ENCODE measurements at regions not wholly inside any gene's neighbourhood (a gene's known extent, or its start where the extent isn't known, plus 50 kb on each side); places are given as distances from the start of the nearest gene placed in this dataset.

DNA sequence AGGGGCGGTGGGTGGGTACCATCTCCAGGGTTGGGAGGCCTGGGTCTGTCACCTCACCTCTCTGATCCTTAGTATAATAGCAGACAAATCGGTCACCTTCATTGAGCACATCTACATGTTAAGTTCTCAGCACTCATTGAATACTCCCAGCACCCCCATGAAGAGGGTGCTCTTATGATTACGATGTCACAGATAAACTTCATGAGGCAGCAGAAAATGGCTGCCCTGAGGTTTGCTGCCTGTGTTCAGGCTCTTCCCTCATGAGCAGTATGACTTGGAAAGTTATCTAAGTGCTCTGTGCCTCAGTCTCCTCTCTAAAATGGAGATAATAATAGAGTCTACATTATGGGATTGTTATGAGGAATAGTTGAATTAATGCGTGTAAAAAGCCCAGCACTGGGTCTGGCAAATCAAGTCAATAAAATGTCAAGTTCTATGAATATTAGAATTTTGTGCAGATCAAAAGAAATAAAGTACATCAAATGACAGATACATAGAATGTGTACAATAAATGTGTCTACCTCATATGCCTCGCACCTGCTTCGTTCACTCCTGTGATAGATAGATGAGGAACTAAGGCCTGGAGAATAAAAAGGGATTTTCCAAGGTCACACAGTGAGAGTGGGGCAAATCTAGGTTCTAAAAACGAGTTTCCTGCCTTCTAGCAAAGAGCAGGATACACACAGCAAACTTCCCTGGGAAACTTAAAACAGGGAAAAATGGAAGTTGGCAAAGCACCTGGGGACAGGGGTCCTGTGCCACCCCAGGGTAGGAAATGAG lies 142.2 kb upstream of the MRPS22 start:
- no peak for TF ChIP-seq GATA2 (IDR thresholded peaks at IDR 0.05; ENCODE audit: low read depth, low read length)
- TF ChIP-seq GATA3 (IDR thresholded peaks at IDR 0.05; ENCODE audit: low read depth, low read length), result no peak

DNA sequence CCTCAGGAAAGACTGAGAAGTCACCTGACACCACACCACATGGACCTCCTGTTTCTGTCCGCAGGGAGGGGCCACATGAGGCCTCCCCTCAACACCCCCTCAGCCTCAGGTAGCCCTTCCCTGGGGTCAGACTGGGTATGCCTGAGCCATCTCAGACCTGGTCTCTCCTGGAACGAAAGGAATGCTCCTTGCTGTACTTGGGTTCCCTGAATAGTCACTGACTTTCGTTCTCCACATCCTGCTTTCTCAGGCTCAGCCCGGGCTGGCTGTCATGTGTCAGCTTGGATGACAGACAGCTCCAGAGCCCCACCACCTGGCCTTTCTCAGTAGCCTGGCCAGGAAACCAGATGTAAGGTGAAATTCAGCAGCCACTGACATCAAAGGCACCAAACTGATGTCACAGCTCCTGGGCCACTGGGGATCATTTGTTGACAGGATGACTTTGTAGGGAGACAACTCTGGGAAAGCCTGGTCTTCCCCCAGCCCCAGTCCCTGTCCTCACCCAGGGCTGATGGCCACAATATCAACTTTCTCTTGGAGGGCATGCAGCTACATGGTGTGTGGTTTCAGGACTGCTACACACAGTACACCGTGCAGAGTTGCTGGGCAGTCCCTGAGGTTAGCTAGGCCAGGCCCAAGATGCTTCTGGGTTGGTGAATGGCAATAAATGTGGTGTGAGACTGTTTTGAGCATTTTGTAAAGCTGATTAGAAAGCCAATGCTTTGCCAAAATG lies 141.4 kb upstream of the MRPS22 start:
- TF ChIP-seq GATA2 (IDR thresholded peaks at IDR 0.05; ENCODE audit: low read depth, low read length) (no peak), GATA3 (IDR thresholded peaks at IDR 0.05; ENCODE audit: low read depth, low read length) (no peak)

DNA sequence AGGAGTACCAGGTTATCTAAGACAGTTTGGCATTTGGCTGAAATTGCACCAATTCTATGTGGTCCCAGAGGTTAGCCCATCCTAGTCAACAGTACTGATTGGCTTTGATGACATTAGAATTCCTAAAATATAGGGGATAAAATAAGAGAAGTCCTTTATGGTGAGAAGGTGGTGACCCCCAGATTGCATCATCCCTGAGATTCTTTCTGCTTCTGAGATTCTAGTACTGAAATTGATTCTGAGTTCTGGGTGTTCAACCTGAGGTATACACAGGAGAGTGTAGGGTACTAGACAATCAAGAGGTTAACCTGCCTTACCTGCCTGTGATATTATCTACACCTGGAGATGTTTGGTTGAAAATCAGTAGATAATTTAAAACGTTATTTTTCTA lies 140.9 kb upstream of the MRPS22 start:
- TF ChIP-seq GATA3 (IDR thresholded peaks at IDR 0.05; ENCODE audit: low read depth, low read length), result no peak

DNA sequence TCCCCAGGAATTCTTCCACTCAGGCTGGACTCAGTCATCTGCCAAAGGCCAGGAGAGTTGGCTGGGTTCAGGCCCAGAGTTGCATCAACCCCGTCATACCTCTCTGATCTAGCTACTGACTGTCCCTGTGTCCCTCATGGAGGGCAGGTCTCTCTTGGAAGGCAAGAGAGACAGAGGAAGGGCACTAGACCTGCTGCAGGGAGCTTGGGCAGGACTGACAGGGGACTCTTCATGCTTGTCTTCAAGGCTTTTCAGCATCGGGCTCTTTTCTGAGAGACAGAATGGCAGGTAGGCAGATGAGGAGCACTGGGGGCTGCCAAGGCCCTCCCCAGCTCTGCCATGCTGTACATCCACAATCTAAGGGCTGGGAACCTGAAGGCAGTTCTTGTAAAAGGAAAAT lies 140.1 kb upstream of the MRPS22 start:
- TF ChIP-seq GATA3 (IDR thresholded peaks at IDR 0.05; ENCODE audit: low read depth, low read length), result no peak
- no peak for TF ChIP-seq GATA2 (IDR thresholded peaks at IDR 0.05; ENCODE audit: low read depth, low read length)

DNA sequence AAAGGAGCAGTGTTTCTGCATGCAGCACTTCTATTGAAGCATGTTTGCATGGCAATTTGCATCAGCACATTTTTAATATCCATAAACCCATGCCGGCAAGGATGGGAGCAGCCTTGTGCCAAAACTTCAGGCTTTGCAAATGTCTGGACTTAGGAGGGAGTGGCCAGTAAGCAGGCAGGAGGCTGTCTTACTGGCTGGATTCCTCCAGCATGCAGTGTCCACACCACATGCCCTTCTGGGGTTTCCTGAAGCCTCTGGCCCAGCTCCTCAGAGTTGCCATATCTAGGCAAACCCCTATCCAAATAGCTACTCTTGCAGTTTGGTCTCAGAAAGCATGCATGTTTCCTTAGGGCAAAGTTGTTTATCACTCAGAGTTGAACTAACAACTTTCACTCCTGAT lies 139.1 kb upstream of the MRPS22 start:
- TF ChIP-seq GATA2 (IDR thresholded peaks at IDR 0.05; ENCODE audit: low read depth, low read length), result no peak
- no peak for TF ChIP-seq GATA3 (IDR thresholded peaks at IDR 0.05; ENCODE audit: low read depth, low read length)

DNA sequence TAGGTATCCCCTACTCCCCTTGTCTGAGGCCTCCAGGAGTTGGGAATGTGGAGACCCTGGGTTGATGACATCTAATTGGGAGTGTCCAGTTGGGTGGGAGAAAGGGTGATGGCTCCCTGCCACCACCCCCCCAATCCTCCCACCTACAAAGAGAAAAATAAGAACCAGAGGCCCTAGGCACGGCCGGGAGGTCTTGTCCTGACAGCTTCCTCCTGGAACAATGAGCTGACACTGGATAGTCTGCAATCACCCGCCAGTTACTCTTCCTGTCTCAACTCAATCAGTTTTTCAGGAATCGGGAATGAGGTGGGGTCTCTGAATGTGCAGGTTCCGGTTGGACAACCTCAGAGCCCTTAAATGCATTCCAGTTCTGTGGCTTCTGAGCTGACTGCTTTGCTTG lies 129.9 kb upstream of the MRPS22 start:
- TF ChIP-seq GATA2 (IDR thresholded peaks at IDR 0.05; ENCODE audit: low read depth, low read length) (no peak), GATA3 (IDR thresholded peaks at IDR 0.05; ENCODE audit: low read depth, low read length) (no peak)

DNA sequence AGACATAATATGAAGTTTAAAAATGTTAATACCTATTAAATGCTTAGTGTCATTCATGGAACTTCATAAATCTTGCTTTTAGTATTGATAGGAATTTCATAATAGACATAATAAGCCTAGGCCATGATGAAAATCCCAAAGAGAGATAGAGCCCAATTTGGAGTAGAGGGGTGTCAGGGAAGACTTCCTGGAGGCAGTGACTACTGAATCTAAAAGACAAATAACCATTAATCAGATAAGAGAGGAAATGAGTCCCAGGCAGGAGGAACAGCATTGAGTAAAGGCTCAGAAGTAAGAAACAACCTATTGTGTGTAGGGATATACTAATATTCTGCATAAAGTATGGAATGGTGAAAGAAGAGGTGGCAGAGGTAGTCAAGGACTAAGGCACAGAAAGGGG lies 126.9 kb upstream of the MRPS22 start:
- TF ChIP-seq GATA2 (IDR thresholded peaks at IDR 0.05; ENCODE audit: low read depth, low read length) (no peak), GATA3 (IDR thresholded peaks at IDR 0.05; ENCODE audit: low read depth, low read length) (no peak)

DNA sequence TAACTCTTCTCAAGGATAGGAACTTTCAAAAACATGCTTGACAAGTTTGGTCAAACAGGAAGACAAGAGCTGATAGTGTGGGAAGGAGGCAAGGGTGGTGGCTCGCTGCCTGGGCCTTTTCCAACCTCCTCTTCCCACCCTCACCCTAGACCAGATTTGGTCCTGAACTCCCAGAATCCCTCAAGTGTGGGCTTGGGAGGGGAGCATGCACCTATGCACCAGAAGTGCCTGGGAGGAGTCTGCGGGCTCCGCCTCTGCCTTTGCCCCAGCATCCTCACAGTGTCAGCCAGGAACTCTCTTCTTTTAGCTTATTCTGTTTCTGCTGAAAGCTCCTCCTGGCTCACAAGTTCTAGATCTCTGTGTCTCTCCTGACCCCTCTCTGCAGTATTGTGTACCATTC lies 126.2 kb upstream of the MRPS22 start:
- TF ChIP-seq GATA3 (IDR thresholded peaks at IDR 0.05; ENCODE audit: low read depth, low read length) (no peak), GATA2 (IDR thresholded peaks at IDR 0.05; ENCODE audit: low read depth, low read length) (no peak)

DNA sequence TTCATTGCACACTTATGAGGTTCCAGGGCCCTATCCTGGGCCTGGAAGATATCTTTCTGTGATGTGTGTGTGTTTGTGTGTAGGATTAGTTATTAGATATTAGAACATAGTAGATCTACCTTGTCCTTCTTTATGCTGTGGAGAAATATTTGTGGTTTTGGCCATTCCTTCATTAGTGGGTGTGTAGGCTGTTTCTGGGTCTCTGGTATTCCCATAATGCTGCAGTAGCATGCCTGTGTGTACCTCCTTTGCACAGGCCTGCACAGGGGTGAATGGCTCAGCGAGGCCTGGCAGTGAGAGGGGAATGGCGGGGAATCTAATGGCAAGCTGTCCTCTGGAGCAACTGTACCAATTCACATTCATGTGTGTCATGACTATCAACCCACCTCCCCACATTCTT lies 125.8 kb upstream of the MRPS22 start:
- TF ChIP-seq GATA2 (IDR thresholded peaks at IDR 0.05; ENCODE audit: low read depth, low read length) (no peak), GATA3 (IDR thresholded peaks at IDR 0.05; ENCODE audit: low read depth, low read length) (no peak)

DNA sequence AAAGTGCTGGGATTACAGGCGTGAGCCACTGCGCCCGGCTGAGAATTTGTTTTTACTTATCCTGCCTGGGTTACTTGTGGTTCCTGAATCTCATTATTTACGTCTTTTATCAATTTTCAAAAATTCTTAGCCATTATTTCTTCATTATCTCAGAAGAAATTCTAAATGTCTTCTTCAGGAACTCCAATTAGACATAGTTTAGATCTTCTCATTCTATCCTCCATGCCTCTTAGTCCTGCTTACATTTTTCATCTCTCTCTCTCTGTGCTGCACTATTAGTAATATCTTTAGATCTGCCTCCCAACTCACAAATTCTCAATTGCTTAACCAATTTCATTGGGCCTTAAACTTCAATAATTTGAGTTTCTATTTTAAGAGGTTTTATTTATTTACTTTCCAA lies 124.4 kb upstream of the MRPS22 start:
- TF ChIP-seq GATA2 (IDR thresholded peaks at IDR 0.05; ENCODE audit: low read depth, low read length) (no peak), GATA3 (IDR thresholded peaks at IDR 0.05; ENCODE audit: low read depth, low read length) (no peak)

DNA sequence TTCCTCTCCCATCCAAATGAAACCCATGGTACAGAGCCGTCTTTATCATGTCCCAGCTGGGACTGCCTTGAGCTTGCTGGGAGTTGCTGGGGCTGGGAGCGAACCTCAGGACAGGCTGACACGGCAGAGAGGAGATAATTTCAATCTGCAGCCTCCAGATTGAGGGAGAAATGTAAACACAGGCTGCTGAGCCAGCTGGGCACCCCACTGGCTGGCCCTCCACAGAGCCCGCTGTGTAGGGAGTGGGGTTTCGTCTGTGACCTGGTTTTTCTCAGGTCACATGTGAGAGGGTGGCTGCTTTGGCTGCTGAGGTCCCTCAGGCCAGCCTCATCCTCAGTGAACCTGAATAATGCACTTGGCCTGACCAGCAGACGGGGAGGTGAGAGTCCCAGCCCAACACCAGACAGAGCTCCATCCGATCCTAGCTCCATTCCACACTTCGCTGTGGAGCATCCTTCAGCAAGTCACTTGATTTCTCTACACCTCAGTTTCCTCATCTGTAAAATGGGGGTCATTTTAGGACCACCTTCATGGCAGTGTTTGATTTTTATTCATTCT lies 121.6 kb upstream of the MRPS22 start:
- TF ChIP-seq GATA3 (IDR thresholded peaks at IDR 0.05; ENCODE audit: low read depth, low read length) (no peak), GATA2 (IDR thresholded peaks at IDR 0.05; ENCODE audit: low read depth, low read length) (no peak)

DNA sequence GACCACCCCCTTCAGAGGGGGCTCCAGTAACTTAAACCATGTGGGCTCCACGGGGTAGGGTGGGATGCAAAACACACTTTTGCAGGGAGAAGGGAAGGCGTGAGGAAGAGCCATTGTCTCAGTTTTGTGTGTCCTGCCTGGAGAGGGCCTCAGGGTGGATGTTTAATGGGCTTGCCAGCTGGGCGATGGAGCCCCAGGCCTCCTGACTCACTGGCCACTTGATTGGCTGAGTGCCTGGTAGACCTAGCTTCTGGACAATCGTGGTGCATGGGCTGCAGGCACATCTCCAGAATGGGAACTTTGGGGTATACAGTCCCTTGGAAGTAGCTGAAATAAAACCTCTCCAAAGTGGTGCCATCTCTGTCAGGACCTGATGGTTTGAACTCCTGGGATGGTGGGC lies 118.3 kb upstream of the MRPS22 start:
- no peak for TF ChIP-seq GATA3 (IDR thresholded peaks at IDR 0.05; ENCODE audit: low read depth, low read length)

DNA sequence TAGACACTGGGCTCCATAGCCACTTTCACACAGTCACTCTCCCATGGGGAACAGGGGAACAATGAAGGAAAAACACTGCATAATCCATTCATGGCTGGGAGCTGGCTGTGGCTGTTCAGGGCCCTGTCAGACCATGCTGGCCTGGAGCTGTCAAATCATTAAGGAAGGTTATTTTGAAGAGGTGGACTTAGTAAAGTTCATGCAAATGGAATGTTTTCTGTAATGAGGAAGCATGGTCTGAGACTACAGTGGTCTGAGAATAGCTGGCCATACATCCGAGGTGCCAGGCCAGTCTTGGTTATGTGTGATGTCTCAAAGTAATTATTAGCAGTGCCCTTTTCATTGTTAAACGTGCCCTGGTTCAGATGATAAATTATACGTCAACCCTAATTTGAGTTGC lies 117.1 kb upstream of the MRPS22 start:
- TF ChIP-seq GATA2 (IDR thresholded peaks at IDR 0.05; ENCODE audit: low read depth, low read length), result no peak
- no peak for TF ChIP-seq GATA3 (IDR thresholded peaks at IDR 0.05; ENCODE audit: low read depth, low read length)

DNA sequence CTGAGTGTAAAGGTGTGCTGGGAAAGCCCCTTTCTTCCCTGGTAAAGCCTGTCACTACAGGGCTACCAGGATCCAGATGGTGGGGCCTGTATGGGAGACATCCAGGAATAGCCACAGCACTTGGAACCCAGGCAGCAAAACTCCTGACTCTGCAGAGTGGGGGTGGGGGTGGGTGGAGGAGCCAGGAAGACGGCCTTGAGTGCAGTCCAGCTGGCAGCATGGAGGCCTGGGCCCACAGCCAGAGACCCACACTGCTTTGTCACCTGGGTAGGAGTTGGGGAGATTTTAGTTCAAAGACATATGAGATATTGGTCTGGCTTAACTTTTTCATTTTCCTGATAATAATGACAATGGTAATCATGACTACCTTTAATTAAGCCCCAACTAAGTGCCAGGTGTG lies 116.7 kb upstream of the MRPS22 start:
- TF ChIP-seq GATA3 (IDR thresholded peaks at IDR 0.05; ENCODE audit: low read depth, low read length) (no peak), GATA2 (IDR thresholded peaks at IDR 0.05; ENCODE audit: low read depth, low read length) (no peak)

DNA sequence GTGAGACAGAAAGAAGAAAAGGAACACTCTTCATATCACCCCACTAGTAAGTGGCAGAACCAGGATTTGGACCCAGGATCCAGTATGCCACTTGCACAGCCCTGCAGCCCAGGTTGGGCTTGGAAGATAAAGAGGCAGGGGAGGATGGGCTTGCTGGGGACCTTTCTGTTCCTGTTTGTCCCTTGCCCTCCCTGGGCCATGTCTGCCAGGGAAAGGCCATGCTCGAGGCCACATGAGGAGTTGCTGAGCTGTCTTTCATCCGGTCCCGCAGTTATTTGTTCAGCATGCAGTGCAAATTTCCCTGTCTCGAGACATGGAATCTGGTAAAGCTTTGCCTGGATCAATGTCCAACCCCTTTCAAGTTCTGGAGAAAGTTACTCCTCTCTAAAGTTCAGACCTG lies 116.0 kb upstream of the MRPS22 start:
- TF ChIP-seq GATA2 (IDR thresholded peaks at IDR 0.05; ENCODE audit: low read depth, low read length), result no peak
- no peak for TF ChIP-seq GATA3 (IDR thresholded peaks at IDR 0.05; ENCODE audit: low read depth, low read length)

All from SH-SY5Y (cell line).